ENCODE measurements at regions not wholly inside any gene's neighbourhood (a gene's known extent, or its start where the extent isn't known, plus 50 kb on each side); places are given as distances from the start of the nearest gene placed in this dataset.

GRCh38 chr4:180565856-180566431, 1677.3 kb upstream of the TENM3 start:
- DNase-seq = no peak

GRCh38 chr4:180566492-180566891, 1676.7 kb upstream of the TENM3 start:
- no peak for DNase-seq

GRCh38 chr4:180567080-180567479, 1676.1 kb upstream of the TENM3 start:
- no peak for DNase-seq

- no peak for DNase-seq
These were observed 1671.6 kb upstream of the TENM3 start for GRCh38 chr4:180571516-180572055.

GRCh38 chr4:180578175-180578574, 1665.0 kb upstream of the TENM3 start:
- no peak for DNase-seq

- no peak for DNase-seq
These were observed 1662.1 kb upstream of the TENM3 start for GRCh38 chr4:180581061-180581460.

- no peak for DNase-seq
These were observed 1655.8 kb upstream of the TENM3 start for GRCh38 chr4:180587379-180587778.

GRCh38 chr4:180589575-180589974, 1653.6 kb upstream of the TENM3 start:
- DNase-seq = no peak

GRCh38 chr4:180596888-180597483, 1646.2 kb upstream of the TENM3 start:
- DNase-seq = no peak

- no peak for DNase-seq
These were observed 1644.9 kb upstream of the TENM3 start for GRCh38 chr4:180598281-180598680.

GRCh38 chr4:180603791-180604190, 1639.4 kb upstream of the TENM3 start:
- no peak for DNase-seq

GRCh38 chr4:180610324-180610723, 1632.9 kb upstream of the TENM3 start:
- DNase-seq = no peak

GRCh38 chr4:180615746-180616145, 1627.5 kb upstream of the TENM3 start:
- no peak for DNase-seq

- no peak for DNase-seq
These were observed 1626.0 kb upstream of the TENM3 start for GRCh38 chr4:180617196-180617595.

GRCh38 chr4:180618396-180618795, 1624.8 kb upstream of the TENM3 start:
- DNase-seq = no peak

- no peak for DNase-seq
These were observed 1623.8 kb upstream of the TENM3 start for GRCh38 chr4:180619440-180619839.

- DNase-seq = no peak
These were observed 1620.9 kb upstream of the TENM3 start for GRCh38 chr4:180622254-180622653.

- DNase-seq = no peak
These were observed 1617.5 kb upstream of the TENM3 start for GRCh38 chr4:180625653-180626052.

GRCh38 chr4:180630012-180630665, 1613.1 kb upstream of the TENM3 start:
- no peak for DNase-seq

- DNase-seq = no peak
These were observed 1608.9 kb upstream of the TENM3 start for GRCh38 chr4:180634306-180634705.

GRCh38 chr4:180635281-180635680, 1607.9 kb upstream of the TENM3 start:
- DNase-seq = no peak

GRCh38 chr4:180636696-180637404, 1606.4 kb upstream of the TENM3 start:
- DNase-seq = no peak

- DNase-seq = no peak
These were observed 1605.6 kb upstream of the TENM3 start for GRCh38 chr4:180637616-180638015.

- DNase-seq = no peak
These were observed 1603.0 kb upstream of the TENM3 start for GRCh38 chr4:180640193-180640592.

Measured in activated effector memory CD4-positive, alpha-beta T cell treated with Interleukin-2 at 50 U/mL for 16 hours (primary cell).